ENCODE measurements at regions not wholly inside any gene's neighbourhood (a gene's known extent, or its start where the extent isn't known, plus 50 kb on each side); places are given as distances from the start of the nearest gene placed in this dataset.

- no peak for DNase-seq
Observed at GRCh38 chr14:61226015-61226654, 55.0 kb downstream of the TMEM30B start.

- no peak for DNase-seq
Observed at GRCh38 chr14:61225344-61225743, 55.8 kb downstream of the TMEM30B start.

GRCh38 chr14:61223552-61223951 lies 57.6 kb downstream of the TMEM30B start:
- DNase-seq = no peak

- no peak for DNase-seq
Observed at GRCh38 chr14:61222388-61222787, 58.8 kb downstream of the TMEM30B start.

GRCh38 chr14:61221906-61222305 lies 59.2 kb downstream of the TMEM30B start:
- no peak for DNase-seq

- DNase-seq = no peak
Observed at GRCh38 chr14:61219673-61220072, 61.5 kb downstream of the TMEM30B start.

GRCh38 chr14:61219256-61219655 lies 61.9 kb downstream of the TMEM30B start:
- no peak for DNase-seq

GRCh38 chr14:61218767-61219166 lies 62.4 kb downstream of the TMEM30B start:
- no peak for DNase-seq

- DNase-seq = no peak
Observed at GRCh38 chr14:61218157-61218556, 63.0 kb downstream of the TMEM30B start.

GRCh38 chr14:61217516-61217915 lies 63.6 kb downstream of the TMEM30B start:
- no peak for DNase-seq

- no peak for DNase-seq
Observed at GRCh38 chr14:61215222-61216020, 65.7 kb downstream of the TMEM30B start.

GRCh38 chr14:61213920-61214319 lies 67.2 kb downstream of the TMEM30B start:
- DNase-seq = no peak

GRCh38 chr14:61213191-61213621 lies 67.9 kb downstream of the TMEM30B start:
- DNase-seq = no peak

GRCh38 chr14:61212546-61212945 lies 68.6 kb downstream of the TMEM30B start:
- no peak for DNase-seq

GRCh38 chr14:61211476-61212255 lies 69.5 kb downstream of the TMEM30B start:
- no peak for DNase-seq

GRCh38 chr14:61203081-61203753 lies 77.9 kb downstream of the TMEM30B start:
- no peak for DNase-seq

- DNase-seq = no peak
Observed at GRCh38 chr14:61202124-61202523, 79.0 kb downstream of the TMEM30B start.

- no peak for DNase-seq
Observed at GRCh38 chr14:61201171-61201570, 80.0 kb downstream of the TMEM30B start.

GRCh38 chr14:61197416-61197815 lies 83.7 kb downstream of the TMEM30B start:
- no peak for DNase-seq

- no peak for DNase-seq
Observed at GRCh38 chr14:61196792-61197191, 84.3 kb downstream of the TMEM30B start.

- DNase-seq = no peak
Observed at GRCh38 chr14:61196034-61196433, 85.1 kb downstream of the TMEM30B start.

- DNase-seq = no peak
Observed at GRCh38 chr14:61193476-61193875, 87.7 kb downstream of the TMEM30B start.

GRCh38 chr14:61192989-61193388 lies 88.1 kb downstream of the TMEM30B start:
- DNase-seq = no peak
